Fibroblast of gingiva (primary cell): ENCODE measurements at regions not wholly inside any gene's neighbourhood (a gene's known extent, or its start where the extent isn't known, plus 50 kb on each side); places are given as distances from the start of the nearest gene placed in this dataset.
"Not testable (repeated sequence)": the region's sequence is repeated elsewhere in the genome, so short reads cannot be mapped to it uniquely, and the experiment has no call there.

Experiments
- DNase-seq: peaks from one replicate; pipeline ENCODE4 v3.0.0-alpha.2; 2011; ENCODE audit warnings: low read depth

- no peak for DNase-seq
These were observed 256.4 kb downstream of the GATA3 start for GRCh38 chr10:8310930-8311329.

DNA sequence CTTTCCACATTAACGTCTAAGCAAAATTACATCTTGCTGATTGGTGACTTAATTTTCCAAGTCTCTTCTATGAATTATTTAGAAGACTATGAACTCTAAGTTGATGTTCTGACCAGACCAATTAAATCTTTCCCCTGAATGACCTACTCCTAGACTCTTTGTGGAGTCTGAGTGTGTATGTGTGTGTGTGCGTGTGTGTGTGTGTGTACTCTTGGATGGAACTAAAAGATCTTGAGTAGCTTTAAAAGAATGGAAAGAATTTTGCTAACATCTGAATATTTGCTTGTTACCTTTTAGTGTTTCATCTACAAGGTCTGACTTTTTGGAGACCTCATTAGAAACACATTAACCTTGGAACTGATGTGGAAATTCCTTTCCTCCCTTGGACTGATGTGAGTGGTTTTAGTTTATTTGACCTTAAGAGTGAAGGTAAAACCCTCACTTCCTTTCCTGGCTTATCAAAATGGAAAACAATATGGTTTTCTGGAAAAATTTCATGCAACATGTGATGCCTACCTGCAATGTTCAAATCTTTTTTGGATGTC lies 257.1 kb downstream of the GATA3 start:
- no peak for DNase-seq

DNA sequence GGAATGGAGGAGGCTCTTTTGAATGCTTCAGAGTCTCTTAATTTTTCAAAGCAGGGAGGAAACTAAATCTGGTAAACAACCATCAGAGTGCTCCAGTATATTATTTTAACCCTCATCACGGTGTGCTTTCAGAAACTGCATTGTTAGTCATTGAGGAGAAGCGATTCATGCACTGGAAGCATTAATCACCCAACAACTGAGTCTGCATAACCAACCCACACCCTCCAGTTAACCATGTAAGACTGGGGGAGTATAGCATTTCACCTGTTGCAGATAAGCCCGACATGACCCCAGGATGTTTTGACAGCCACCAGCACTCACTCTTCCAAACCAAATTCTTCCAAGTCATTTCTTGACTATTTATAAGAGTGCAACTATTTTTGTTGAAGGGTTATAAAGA lies 257.6 kb downstream of the GATA3 start:
- DNase-seq, result no peak

DNA sequence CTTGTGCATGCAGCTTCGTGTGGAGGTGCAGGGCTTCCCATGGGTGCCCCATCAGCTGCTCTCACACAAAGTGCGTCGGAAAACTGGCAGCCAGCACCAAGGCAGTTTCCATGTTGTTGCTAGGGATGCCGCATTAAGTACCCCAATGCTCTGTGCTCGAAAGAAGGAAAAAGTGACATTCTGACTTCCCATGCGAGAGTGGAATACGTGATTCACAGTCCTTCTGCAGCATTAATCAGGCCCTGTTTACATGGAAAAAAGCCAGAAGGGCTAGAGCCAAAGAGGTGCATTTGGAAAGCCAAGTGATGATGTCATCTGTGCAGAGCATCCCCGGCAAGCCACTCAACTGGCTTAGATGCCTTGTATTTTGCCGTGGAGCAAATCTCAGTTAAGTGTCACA lies 258.3 kb downstream of the GATA3 start:
- DNase-seq, result no peak

GRCh38 chr10:8314486-8314885 lies 260.0 kb downstream of the GATA3 start:
- no peak for DNase-seq

GRCh38 chr10:8315619-8316021 lies 261.1 kb downstream of the GATA3 start:
- no peak for DNase-seq

GRCh38 chr10:8316284-8316683 lies 261.8 kb downstream of the GATA3 start:
- DNase-seq, result no peak

DNA sequence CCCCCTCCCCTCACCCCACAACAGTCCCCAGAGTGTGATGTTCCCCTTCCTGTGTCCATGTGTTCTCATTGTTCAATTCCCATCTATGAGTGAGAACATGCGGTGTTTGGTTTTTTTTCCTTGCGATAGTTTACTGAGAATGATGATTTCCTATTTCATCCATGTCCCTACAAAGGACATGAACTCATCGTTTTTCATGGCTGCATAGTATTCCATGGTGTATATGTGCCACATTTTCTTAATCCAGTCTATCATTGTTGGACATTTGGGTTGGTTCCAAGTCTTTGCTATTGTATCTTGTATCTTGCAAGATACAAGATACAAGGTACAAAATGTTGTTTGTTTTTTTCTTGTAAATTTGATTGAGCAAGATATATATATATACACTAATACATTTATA lies 263.9 kb downstream of the GATA3 start:
- not testable (repeated sequence) for DNase-seq

GRCh38 chr10:8318956-8319355 lies 264.5 kb downstream of the GATA3 start:
- no peak for DNase-seq

GRCh38 chr10:8319704-8320103 lies 265.2 kb downstream of the GATA3 start:
- no peak for DNase-seq

GRCh38 chr10:8321990-8322389 lies 267.5 kb downstream of the GATA3 start:
- no peak for DNase-seq

DNA sequence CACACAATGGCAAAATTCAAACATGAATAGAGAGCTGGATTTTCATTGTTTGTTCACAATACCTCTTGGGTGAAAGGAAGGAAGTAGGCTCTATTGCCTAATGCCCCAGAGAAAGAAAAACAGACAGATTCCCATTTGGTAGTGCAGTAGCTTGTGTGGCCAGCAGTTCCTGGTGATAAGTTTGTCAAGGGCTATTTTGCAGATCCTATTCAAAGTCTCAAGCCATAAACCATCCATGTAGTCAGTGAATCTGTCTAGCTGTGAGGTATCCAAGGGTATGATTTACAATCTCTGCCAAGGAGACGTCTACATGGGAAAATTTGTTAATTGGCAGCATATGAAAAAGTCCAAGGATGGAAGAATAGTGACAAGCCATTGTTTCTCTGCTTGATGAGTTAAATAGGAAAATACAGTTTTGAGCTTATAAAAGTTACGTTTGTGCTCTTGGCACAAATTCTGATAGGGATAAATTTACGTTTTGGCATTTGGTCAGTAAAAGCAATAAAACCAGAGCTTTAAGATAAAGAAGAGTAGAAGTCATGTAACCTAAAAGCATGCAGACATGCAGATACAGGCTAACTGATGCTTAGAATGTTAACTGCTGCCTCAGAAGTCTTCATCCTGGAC lies 269.1 kb downstream of the GATA3 start:
- DNase-seq, result no peak

GRCh38 chr10:8325024-8325980 lies 270.8 kb downstream of the GATA3 start:
- DNase-seq, result no peak

DNA sequence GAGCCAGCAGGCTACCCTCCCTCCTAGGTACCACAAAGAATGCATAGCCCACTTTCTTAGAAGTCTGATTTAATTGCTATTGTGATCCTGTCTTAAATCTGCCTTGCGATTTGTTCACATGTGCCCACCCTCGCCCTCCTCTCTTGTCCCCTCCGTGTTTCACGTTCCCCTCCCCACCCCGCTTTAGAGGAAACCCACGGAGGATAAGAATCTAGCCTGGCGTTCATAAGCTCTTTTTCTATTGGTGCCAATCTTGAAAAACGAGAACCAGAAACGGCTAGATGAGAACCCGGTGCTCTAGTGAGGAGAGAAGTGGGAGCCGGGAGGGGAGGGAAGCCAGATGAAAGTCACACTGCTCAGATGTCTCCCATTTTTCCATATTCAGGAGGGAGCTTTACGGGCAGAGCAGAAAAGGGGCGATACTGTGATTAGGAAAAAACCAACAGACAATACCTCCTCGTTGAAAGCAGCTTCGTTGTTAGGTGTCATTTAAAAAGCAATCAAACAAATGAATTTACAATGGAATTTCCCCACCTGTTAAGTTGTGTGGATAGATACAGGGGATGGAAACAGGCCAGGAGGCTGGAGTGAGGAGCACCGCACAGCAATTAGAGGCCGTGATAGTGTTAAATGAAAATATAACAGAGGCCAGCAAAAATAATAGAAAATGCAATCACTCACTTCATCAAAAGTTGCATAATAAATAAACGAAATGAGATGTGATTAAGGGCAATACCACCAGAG lies 272.1 kb downstream of the GATA3 start:
- DNase-seq, result no peak

DNA sequence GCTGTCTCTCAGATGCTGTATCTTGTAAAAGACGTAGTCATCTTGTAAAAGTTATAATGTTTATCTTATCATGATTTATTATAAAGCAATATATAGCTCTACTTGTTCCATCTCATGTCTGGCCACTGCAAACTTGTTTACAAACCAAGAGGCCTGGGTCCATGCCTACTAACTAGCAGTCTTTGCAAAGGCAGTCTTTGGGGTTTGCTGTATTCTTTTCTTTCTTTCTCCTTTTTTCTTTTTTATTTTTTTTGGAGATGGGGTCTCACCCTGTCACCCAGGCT lies 272.6 kb downstream of the GATA3 start:
- no peak for DNase-seq

DNA sequence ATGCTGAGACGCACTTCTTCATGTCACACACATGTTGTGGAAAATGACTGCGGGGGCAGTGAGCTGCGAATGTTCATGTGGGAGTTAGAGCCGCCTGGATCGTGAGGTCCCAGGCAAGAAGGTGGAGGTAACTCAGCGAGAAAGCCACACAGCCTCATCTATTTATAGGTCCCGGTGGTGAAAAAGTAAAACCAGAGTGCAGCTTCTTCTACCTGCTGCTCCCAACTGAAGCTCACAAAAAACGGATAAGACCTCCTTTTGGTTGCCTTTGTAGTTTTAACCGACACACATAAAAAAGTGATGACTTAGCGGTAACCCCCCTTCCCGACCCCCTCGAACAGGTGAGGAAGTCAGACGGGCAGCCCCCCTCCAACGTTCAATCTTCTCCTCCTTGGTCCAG lies 276.9 kb downstream of the GATA3 start:
- no peak for DNase-seq

GRCh38 chr10:8331896-8332729 lies 277.6 kb downstream of the GATA3 start:
- DNase-seq, result no peak

- DNase-seq, result no peak
These were observed 278.2 kb downstream of the GATA3 start for GRCh38 chr10:8332730-8333111.

- DNase-seq, result no peak
These were observed 280.1 kb downstream of the GATA3 start for GRCh38 chr10:8334631-8335030.

- DNase-seq, result no peak
These were observed 282.3 kb downstream of the GATA3 start for GRCh38 chr10:8336629-8337331.

DNA sequence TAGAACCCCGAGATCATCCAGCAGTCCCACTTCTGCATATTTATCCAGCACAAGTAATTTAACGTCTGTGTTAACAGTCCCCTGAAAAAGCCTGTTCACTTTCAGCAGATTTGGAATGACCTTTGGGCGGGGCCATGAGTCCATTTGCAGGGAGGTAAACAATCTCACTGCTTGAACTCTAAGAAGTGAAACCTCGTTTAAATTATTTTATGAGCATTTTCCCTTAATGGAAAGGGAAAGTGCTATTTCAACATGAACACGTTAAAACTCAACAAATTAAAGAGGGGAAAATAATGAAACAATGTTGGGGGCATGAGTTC lies 282.8 kb downstream of the GATA3 start:
- DNase-seq, result no peak
